Middle frontal gyrus (tissue), 1 donor: ENCODE measurements at regions not wholly inside any gene's neighbourhood (a gene's known extent, or its start where the extent isn't known, plus 50 kb on each side); places are given as distances from the start of the nearest gene placed in this dataset.
"Not testable (repeated sequence)": the region's sequence is repeated elsewhere in the genome, so short reads cannot be mapped to it uniquely, and the experiment has no call there.

Source experiments
- DNase-seq: peaks from one replicate; pipeline ENCODE4 v3.0.0-alpha.2; 2015; ENCODE audit warnings: low spot score; ENCODE audit errors: extremely low spot score

- DNase-seq = no peak
Measured at GRCh38 chr14:22492622-22493542, 96.1 kb downstream of the DAD1 start.

- DNase-seq = no peak
Measured at GRCh38 chr14:22491683-22492621, 97.1 kb downstream of the DAD1 start.

GRCh38 chr14:22491053-22491452 is 98.0 kb downstream of the DAD1 start:
- not testable (repeated sequence) for DNase-seq

GRCh38 chr14:22489957-22490950 is 98.8 kb downstream of the DAD1 start:
- no peak for DNase-seq

- DNase-seq = no peak
Measured at GRCh38 chr14:22489244-22489545, 99.8 kb downstream of the DAD1 start.

GRCh38 chr14:22488522-22489243 is 100.3 kb downstream of the DAD1 start:
- no peak for DNase-seq

- no peak for DNase-seq
Measured at GRCh38 chr14:22487941-22488340, 101.1 kb downstream of the DAD1 start.

- DNase-seq = no peak
Measured at GRCh38 chr14:22487401-22487800, 101.6 kb downstream of the DAD1 start.

- DNase-seq = no peak
Measured at GRCh38 chr14:22486675-22487074, 102.3 kb downstream of the DAD1 start.

- DNase-seq = no peak
Measured at GRCh38 chr14:22485649-22486048, 103.4 kb downstream of the DAD1 start.

- no peak for DNase-seq
Measured at GRCh38 chr14:22485178-22485577, 103.8 kb downstream of the DAD1 start.

GRCh38 chr14:22484632-22485031 is 104.4 kb downstream of the DAD1 start:
- no peak for DNase-seq

GRCh38 chr14:22483863-22484593 is 105.0 kb downstream of the DAD1 start:
- DNase-seq = no peak

GRCh38 chr14:22482782-22483553 is 106.1 kb downstream of the DAD1 start:
- DNase-seq = no peak

GRCh38 chr14:22482085-22482694 is 106.8 kb downstream of the DAD1 start:
- no peak for DNase-seq

GRCh38 chr14:22481546-22481945 is 107.5 kb downstream of the DAD1 start:
- no peak for DNase-seq

- DNase-seq = no peak
Measured at GRCh38 chr14:22479776-22480464, 109.1 kb downstream of the DAD1 start.

- DNase-seq = no peak
Measured at GRCh38 chr14:22479132-22479531, 109.9 kb downstream of the DAD1 start.
